ENCODE measurements at regions not wholly inside any gene's neighbourhood (a gene's known extent, or its start where the extent isn't known, plus 50 kb on each side); places are given as distances from the start of the nearest gene placed in this dataset.

GRCh38 chr3:59339818-59340217 lies 290.0 kb upstream of the CFAP20DC start:
- Histone ChIP-seq H3K27ac (ENCODE audit: low read depth, low read length) (no peak overlapping the region), H3K9ac (ENCODE audit: low read length) (no peak overlapping the region), H3K4me1 (ENCODE audit: insufficient read depth, low read length) (no peaks in the 10 kb centered on the region), H3K4me2 (ENCODE audit: low read length) (no peak overlapping the region), H2AFZ (ENCODE audit: low read depth, low read length) (no peak overlapping the region), H3K9me3 (ENCODE audit: insufficient read depth, low read depth, low read length) (no peaks in the 10 kb centered on the region), H3K79me2 (ENCODE audit: insufficient read depth, low read length) (no peaks in the 10 kb centered on the region), H3K4me3 (ENCODE audit: insufficient read depth, low read depth, low read length) (no peak overlapping the region), H3K27me3 (ENCODE audit: insufficient read depth, low read length) (no peaks in the 10 kb centered on the region), H4K20me1 (ENCODE audit: insufficient read depth, low read length) (no peaks in the 10 kb centered on the region), H3K36me3 (ENCODE audit: insufficient read depth, low read length) (no peaks in the 10 kb centered on the region)
- Mint-ChIP-seq H3K27ac (ENCODE audit: unreplicated experiment) (no peak overlapping the region), H3K36me3 (ENCODE audit: low read depth, unreplicated experiment) (no peaks in the 10 kb centered on the region), H3K9me3 (ENCODE audit: unreplicated experiment) (no peaks in the 10 kb centered on the region), H3K27me3 (ENCODE audit: low read depth, unreplicated experiment) (peaks cover 2% of the 10 kb centered on the region), H3K4me1 (ENCODE audit: low read depth, unreplicated experiment) (no peaks in the 10 kb centered on the region), H3K4me3 (ENCODE audit: unreplicated experiment) (no peak overlapping the region)
- TF ChIP-seq EZH2 (IDR thresholded peaks at IDR 0.05; ENCODE audit: insufficient read depth, low read length) (no peak), CTCF (IDR thresholded peaks at IDR 0.05; ENCODE audit: insufficient read depth, low read depth, low read length) (no peak)
- DNase-seq (ENCODE audit: low read depth) (no peak), FAIRE-seq (no peak)

- no peak for FAIRE-seq
- Histone ChIP-seq H4K20me1 (ENCODE audit: insufficient read depth, low read length) (no peaks in the 10 kb centered on the region), H3K79me2 (ENCODE audit: insufficient read depth, low read length) (no peaks in the 10 kb centered on the region), H3K27me3 (ENCODE audit: insufficient read depth, low read length) (no peaks in the 10 kb centered on the region), H3K9ac (ENCODE audit: low read length) (no peak overlapping the region), H3K9me3 (ENCODE audit: insufficient read depth, low read depth, low read length) (no peaks in the 10 kb centered on the region), H3K4me3 (ENCODE audit: insufficient read depth, low read depth, low read length) (no peak overlapping the region), H3K4me2 (ENCODE audit: low read length) (no peak overlapping the region), H2AFZ (ENCODE audit: low read depth, low read length) (no peak overlapping the region), H3K36me3 (ENCODE audit: insufficient read depth, low read length) (no peaks in the 10 kb centered on the region), H3K4me1 (ENCODE audit: insufficient read depth, low read length) (no peaks in the 10 kb centered on the region), H3K27ac (ENCODE audit: low read depth, low read length) (no peak overlapping the region)
- Mint-ChIP-seq H3K27ac (ENCODE audit: unreplicated experiment) (no peak overlapping the region), H3K4me1 (ENCODE audit: low read depth, unreplicated experiment) (no peaks in the 10 kb centered on the region), H3K36me3 (ENCODE audit: low read depth, unreplicated experiment) (no peaks in the 10 kb centered on the region), H3K4me3 (ENCODE audit: unreplicated experiment) (no peak overlapping the region), H3K9me3 (ENCODE audit: unreplicated experiment) (no peaks in the 10 kb centered on the region), H3K27me3 (ENCODE audit: low read depth, unreplicated experiment) (peaks cover 2% of the 10 kb centered on the region)
- no peak for DNase-seq (ENCODE audit: low read depth)
- TF ChIP-seq EZH2 (IDR thresholded peaks at IDR 0.05; ENCODE audit: insufficient read depth, low read length) (no peak), CTCF (IDR thresholded peaks at IDR 0.05; ENCODE audit: insufficient read depth, low read depth, low read length) (no peak)
These were observed 289.1 kb upstream of the CFAP20DC start for GRCh38 chr3:59338934-59339333.

GRCh38 chr3:59335338-59335737 lies 285.5 kb upstream of the CFAP20DC start:
- Mint-ChIP-seq H3K4me1 (ENCODE audit: low read depth, unreplicated experiment) (no peaks in the 10 kb centered on the region), H3K4me3 (ENCODE audit: unreplicated experiment) (no peak overlapping the region)

More at GRCh38 chr3:59335338-59335737, 285.5 kb upstream of the CFAP20DC start:
- no peaks in the 10 kb centered on the region for H3K36me3 ChIP-seq (ENCODE audit: insufficient read depth, low read length)
- Mint-ChIP-seq H3K36me3 (ENCODE audit: low read depth, unreplicated experiment) (no peaks in the 10 kb centered on the region), H3K27ac (ENCODE audit: unreplicated experiment) (no peak overlapping the region), H3K27me3 (ENCODE audit: low read depth, unreplicated experiment) (peaks cover 2% of the 10 kb centered on the region), H3K9me3 (ENCODE audit: unreplicated experiment) (peaks cover 2% of the 10 kb centered on the region)
- no peaks in the 10 kb centered on the region for H3K4me1 ChIP-seq (ENCODE audit: insufficient read depth, low read length)
- no peak for TF ChIP-seq EZH2 (IDR thresholded peaks at IDR 0.05; ENCODE audit: insufficient read depth, low read length)
- TF ChIP-seq CTCF (IDR thresholded peaks at IDR 0.05; ENCODE audit: insufficient read depth, low read depth, low read length): no peak
- H2AFZ ChIP-seq (ENCODE audit: low read depth, low read length): no peak overlapping the region
- no peaks in the 10 kb centered on the region for H4K20me1 ChIP-seq (ENCODE audit: insufficient read depth, low read length)
- no peak overlapping the region for H3K27ac ChIP-seq (ENCODE audit: low read depth, low read length)
- H3K4me3 ChIP-seq (ENCODE audit: insufficient read depth, low read depth, low read length): no peak overlapping the region
- H3K27me3 ChIP-seq (ENCODE audit: insufficient read depth, low read length): no peaks in the 10 kb centered on the region
- no peak overlapping the region for H3K9ac ChIP-seq (ENCODE audit: low read length)
- DNase-seq (ENCODE audit: low read depth) (no peak), FAIRE-seq (no peak)
- H3K9me3 ChIP-seq (ENCODE audit: insufficient read depth, low read depth, low read length): no peaks in the 10 kb centered on the region
- no peak overlapping the region for H3K4me2 ChIP-seq (ENCODE audit: low read length)
- no peaks in the 10 kb centered on the region for H3K79me2 ChIP-seq (ENCODE audit: insufficient read depth, low read length)
